ENCODE measurements at regions not wholly inside any gene's neighbourhood (a gene's known extent, or its start where the extent isn't known, plus 50 kb on each side); places are given as distances from the start of the nearest gene placed in this dataset.

GRCh38 chr10:36764823-36765222, 360.6 kb upstream of the ANKRD30A start:
- TF ChIP-seq, protein P1, sequence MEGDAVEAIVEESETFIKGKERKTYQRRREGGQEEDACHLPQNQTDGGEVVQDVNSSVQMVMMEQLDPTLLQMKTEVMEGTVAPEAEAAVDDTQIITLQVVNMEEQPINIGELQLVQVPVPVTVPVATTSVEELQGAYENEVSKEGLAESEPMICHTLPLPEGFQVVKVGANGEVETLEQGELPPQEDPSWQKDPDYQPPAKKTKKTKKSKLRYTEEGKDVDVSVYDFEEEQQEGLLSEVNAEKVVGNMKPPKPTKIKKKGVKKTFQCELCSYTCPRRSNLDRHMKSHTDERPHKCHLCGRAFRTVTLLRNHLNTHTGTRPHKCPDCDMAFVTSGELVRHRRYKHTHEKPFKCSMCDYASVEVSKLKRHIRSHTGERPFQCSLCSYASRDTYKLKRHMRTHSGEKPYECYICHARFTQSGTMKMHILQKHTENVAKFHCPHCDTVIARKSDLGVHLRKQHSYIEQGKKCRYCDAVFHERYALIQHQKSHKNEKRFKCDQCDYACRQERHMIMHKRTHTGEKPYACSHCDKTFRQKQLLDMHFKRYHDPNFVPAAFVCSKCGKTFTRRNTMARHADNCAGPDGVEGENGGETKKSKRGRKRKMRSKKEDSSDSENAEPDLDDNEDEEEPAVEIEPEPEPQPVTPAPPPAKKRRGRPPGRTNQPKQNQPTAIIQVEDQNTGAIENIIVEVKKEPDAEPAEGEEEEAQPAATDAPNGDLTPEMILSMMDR (IDR thresholded peaks at IDR 0.05) = no peak
- TF ChIP-seq POLR2A (IDR thresholded peaks at IDR 0.05) = no peak
